Stimulated activated CD4-positive, alpha-beta T cell treated with anti-CD3 and anti-CD28 coated beads, Interleukin-15, amount 100 ng/mL, for 48 hours (primary cell): ENCODE measurements at regions not wholly inside any gene's neighbourhood (a gene's known extent, or its start where the extent isn't known, plus 50 kb on each side); places are given as distances from the start of the nearest gene placed in this dataset.

ENCODE experiments used
- DNase-seq, 2 donors: peaks; one replicate each; pipeline ENCODE4 v3.0.0-alpha.2; 2020; ENCODE audit warnings: low read depth in 2 of 2

DNA sequence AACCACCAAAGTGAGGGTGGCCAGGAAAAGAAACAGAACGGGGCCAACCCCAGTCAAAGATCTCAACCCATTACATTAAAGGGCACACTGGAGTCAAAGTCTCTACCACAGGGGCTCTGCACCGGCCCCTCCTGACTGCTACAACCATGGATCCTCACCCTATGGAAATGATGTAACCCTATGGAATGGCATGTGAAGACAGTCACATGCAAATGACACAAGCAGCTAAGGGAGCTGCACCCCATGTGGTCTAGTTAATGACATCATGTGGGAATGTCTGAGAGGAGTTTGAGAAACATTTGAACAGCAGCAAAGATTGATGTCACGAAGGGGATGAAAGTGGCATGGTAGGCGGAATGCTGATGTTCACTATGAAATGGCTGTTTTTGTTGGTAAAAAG lies 298.2 kb upstream of the SLCO3A1 start:
- no peak for DNase-seq

DNA sequence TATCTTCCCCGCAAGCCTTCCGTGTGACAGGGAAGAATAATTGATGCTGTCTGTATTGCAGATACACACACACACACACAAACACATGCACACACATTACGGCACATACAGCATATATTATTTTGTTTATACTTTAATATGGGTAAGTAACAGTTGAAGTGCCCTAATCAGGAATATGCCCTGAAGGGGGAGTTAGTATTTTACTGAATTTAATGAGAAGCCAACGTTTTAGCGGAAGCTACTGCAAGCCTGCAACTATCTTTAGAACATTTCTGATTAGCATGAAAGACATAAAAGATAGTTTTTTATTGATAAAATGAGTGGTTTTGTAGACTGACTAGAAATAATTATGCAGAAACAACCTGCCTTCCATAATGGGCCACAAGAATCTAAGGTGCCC lies 296.6 kb upstream of the SLCO3A1 start:
- DNase-seq = no peak

DNA sequence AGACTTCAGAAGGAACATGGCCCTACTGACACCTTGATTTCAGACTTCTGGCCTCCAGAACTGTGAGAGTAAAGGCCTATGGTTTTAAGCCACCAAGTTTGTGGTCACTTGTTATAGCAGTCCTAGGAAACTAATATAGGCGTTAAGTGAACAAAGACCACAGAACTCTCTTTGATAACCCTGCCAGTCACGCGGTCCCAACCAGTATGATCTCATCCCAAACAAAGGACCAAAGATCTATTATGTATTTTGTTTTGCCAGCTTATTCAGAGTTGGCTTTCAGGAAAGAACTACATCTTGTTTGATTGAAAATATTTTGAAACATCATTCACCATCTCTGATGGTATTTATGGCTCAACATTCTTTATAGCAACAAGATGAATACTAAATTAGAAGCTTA lies 294.4 kb upstream of the SLCO3A1 start:
- DNase-seq = no peak

DNA sequence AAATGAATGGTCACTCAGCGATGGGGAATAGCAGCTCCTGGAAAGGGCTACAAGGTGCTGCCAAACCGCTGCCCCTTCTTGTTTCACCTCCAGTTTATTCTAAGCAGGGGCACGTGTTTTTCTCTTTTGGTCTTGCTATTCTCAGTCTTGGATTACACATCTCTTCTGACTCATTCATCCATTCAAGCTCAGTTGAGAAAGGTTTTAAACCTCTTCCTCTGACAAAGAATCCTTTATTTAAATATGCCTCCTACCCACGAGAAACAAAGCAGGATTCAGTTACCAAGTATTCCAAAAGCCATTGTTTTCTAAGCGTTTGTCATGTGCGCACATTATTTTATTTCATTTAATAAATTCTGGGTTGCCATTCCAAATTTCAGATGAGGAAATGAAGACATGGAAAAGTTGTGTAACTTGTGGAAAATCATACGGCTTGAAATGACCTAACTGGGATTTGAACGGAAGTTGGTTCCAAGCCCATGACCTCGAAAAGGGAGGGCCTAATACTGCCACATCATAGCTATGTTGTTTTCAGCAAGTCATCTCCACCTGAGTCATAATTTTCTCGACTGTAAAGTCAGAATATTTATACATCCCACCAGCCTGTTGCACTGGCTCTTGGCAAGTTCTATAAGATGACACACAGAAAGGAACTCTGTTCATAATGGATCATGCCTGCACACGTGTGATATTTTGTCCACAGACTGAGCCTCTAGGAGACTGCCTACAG lies 292.0 kb upstream of the SLCO3A1 start:
- no peak for DNase-seq

DNA sequence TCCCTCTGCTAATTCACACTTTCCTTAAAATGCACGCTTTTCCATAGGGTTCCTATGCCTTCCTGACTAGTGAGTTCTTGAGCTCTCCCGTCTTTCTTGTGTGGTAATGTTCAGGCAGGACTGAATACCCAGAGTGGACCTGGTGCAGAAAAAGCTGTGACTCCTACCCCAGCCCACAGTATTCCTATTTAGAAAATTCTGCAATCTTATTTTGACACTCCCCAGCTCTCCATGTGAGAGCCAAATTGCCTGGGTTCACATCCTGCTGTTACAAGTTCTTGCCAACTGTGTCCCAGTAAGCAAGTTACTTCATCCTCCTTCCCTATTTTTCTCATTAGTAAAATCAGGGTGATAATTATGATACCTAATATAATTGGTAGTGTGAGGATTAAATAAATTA lies 290.8 kb upstream of the SLCO3A1 start:
- DNase-seq = no peak

DNA sequence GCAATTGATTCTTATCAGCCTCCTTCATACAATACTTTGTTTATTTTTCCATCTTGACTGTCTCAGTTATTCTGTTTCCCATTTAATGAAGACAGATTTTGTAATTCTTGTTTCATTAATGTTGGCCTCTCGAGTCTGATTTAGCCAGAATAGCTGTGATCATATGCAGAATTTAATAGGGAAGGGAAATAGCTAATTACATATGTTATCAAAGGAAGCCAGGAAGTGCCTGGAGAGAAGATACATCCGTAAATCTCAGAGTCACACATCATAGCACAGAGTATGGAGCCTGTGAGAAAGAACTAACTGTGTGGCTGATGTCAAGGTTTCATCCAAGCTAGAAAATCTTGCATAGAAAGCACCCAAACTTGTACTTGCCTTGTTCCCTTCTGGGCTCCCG lies 288.9 kb upstream of the SLCO3A1 start:
- DNase-seq = no peak

DNA sequence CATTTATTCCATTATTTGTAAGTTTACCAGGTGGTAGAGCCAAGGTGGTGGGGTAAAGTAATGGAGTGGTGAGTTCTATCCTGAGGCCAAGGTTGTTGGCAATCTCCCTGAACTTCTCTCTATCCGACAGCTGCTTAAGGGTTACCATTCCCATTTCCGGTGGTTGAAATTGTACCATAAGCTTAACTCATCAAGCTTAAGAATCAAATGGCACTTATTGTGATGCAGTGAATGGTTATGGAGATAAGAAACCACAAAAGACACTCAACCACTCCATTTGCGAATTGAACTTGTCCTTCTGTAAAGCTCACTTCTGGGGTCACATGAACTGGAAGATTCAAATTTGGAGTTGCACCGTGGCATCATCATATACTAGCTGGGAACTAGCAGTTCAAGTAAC lies 287.4 kb upstream of the SLCO3A1 start:
- DNase-seq = no peak

DNA sequence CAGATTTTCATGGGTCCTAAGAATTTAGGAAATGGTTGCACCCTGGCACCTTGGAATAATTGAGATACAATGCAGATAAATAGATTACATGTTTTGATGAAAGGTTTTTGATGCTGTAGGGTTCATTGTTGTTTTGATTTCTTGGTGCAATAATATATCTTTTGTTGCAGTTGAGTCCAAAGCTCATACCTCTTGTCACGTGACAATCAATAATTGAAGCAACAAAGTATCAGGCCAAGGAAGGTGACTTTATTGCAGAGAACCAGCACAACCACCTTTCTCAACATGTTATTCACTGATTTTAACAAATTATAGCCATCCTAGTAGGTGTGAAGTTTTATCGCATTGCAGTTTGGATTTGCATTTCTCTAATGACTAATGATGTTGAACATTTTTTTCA lies 285.5 kb upstream of the SLCO3A1 start:
- DNase-seq = no peak

DNA sequence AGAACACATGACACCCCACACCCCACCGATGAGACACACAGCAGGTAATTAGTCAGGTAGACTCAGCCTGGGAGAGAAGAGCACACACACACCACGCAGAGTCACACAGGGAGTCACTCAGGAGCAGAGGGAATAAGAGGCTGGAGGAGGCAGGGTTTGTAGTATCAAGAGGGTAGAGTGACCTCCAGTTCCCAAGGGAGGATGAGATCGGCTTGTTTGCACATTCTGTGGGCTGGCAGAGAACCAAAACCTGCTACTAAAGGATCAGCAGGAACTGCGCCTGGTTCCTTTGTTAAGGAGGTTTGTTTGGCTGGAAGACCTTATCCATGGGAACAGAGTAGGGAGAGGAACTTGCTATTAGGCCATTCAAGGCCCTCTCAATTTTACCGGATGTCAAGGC lies 281.4 kb upstream of the SLCO3A1 start:
- no peak for DNase-seq

DNA sequence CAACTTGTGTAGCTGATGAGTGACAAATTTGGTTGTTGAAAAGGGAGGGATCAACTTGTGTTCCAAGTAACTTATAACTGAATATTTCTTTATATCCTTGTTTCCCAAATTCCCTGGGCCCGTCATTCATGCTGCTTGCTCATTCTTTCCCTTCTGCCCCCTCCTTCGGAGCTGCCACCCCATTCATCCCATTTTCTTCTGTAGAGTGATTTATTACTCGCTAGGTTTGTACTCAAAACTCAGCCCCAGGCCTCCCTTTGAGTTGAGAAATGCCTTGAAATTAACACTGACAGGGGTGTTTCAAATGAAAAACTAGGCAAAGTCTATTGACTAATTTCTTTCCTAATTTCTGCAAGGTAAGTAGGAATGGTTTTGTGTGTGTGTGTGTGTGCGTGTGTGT lies 277.4 kb upstream of the SLCO3A1 start:
- no peak for DNase-seq

DNA sequence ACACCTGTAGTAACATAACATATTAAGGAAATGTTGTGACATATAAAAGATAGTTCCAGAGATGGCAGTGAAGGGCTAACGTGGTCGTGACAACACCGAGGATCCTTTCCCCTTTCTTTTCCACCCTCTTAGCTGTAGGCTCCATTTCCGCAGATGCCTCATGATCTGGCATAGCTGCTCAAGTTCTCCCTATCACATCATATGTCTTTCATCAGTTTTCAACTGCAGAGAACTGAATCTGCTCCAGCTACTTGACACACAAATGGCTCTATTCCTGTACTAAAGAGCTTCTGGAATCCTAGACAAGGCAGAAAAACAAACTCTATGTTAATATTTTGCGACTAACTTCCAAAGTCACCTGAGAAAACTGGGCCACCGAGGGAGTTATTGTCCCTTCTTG lies 275.0 kb upstream of the SLCO3A1 start:
- DNase-seq = no peak

DNA sequence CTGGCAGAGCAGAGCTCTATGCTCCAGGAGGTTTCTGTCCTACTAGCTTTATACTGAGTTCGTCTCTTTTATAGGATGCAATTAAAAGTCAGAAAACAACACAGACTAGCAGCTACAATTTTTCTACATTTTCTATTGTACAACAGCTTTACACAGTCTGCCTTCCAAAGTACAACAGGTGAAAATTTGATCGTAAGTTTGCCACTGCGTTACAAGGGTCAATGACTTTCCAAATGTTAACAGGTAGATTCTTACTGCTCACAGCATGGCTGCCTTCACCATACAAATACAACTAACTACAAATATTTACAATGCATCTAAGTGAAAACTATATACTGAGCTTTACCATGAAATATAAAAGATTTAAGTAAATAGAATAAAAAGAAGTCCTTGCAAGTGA lies 268.6 kb upstream of the SLCO3A1 start:
- DNase-seq = no peak

DNA sequence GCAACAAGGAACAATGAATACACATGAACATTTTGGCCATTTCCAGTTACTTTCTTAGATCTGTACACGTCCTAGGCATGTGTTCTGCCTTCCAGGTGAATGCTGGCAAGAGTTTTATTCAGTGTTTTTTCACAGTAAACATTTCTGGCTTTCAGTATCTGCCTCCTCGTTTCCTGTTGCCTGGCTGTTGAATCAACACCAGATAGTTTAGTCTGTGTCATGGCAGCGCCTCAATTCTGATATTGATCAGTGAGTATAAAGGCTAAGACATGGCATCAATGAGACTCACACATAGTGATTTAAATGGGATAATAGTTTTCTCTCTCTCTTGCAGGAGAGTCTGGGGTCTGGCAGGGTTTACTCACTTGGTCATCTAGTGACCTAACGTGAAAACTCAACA lies 266.9 kb upstream of the SLCO3A1 start:
- DNase-seq = no peak

DNA sequence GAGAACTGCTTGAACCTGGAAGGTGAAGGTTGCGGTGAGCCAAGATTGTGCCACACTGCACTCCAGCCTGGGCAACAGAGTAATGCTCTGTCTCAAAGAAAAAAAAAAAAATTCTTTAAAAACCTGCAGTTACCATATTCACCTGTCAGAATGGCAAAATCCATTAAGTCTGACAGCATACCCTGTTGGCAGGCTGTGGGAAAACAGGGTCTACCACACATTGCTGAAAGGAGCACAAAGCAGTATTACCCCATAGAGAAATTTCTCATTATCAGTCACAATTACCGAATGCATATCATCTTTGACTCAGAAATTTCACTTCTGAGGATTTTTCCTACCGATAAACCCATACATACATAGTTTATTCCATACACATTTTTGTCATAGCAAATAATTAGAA lies 264.1 kb upstream of the SLCO3A1 start:
- peak in 1 of 2 donors; percentile 12 for DNase-seq

DNA sequence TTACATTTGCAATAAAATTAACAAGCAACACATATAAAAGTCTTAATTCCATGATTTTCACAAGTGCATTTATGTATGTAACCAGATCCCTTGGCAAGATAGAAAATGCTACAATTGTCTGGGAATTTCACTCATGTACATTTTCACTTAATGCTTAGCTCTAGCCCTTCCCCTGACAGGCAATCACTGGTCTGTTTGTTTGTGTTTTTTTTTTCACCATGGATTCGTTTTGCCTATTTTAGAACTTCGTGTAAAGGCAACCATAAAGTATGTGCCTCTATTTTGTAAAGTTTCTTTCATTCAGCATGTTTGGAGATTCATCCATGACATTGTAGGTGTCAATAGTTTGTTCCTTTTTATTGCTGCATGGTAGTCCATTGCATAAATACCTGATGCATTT lies 260.9 kb upstream of the SLCO3A1 start:
- no peak for DNase-seq

DNA sequence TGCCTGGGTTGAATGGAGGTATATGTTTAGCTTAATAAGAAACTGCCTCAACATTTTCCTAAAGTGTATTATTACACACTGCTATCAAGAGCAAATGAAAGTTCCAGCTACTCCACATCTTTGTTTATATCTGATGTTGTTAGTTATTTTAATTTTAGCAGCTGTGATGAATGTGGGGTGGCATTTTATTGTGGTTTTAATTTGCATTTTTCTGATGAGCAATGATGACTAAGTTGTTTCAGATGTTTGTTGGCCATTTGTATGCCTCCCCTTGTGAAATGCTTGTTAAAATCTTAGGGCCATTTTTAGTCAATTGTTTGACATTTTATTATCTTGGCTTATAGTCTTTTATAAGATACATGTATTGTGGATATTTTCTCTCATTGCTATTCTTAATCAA lies 260.4 kb upstream of the SLCO3A1 start:
- DNase-seq = no peak

DNA sequence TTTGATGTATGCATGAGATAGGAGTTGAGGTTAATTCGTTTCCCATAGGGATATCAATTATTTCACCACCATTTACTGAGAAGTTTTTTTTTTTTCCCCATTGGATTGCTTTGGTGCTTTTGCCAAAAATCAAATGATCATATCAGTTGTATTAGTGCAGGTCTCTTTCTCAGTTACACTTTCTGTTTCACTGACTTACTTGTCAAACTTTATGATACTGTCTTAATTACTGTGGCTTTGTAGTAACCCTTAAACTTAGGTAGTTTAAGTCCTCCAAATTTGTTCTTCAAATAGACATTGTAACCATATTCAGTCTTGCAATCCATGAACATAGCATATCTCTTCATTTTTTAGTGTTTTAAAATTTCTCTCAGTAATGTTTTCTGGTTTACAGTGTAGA lies 259.9 kb upstream of the SLCO3A1 start:
- DNase-seq = no peak

DNA sequence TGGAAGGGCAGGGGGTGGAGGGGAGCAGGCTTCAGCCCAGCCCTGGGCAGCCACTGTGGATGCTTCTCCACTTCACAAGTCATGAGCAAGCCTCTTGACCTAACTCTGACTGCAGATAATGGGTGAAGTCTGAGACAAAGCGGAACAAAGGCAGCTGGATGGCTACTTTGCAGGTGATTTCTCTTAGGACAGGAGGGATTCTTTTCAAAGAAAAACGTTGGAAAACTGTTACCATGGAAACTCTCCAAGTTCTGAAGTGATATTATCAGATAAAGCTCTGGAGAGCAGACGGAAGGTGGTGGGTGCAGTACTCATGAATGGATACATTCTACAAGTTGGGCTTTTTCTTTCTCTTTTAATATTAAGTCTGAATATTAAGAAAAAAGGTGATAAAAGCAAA lies 254.2 kb upstream of the SLCO3A1 start:
- no peak for DNase-seq

DNA sequence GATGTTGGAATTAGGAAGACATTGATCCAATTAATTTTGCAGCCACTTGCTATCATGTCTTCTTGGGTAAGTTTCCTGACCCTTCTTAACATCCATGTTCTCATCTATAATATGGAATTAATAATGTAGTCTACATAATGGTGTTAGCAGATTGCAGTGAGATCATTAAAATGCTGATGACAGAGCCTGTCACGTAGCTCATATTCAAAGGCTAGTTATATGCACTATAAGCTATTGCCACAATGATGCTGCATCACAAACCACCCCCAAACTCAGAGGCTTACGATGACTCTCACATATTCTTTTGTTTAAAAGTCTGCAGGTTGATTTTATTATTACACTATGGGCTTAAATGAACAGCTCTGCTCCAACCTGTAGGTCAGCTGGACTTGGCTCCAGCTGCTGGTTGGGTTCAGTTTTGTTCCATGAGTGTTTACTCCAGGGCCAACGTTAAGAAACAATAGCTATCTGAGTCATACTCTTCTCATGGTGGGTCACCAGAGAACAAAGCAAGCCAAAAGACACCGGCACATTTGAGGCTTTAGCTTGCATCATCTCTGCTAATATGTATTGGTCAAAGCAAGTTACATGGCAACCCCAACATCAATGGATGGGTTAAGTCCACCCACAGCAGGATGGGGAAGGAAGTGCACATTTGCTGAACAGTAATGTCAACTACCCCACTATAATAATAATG lies 250.0 kb upstream of the SLCO3A1 start:
- DNase-seq = no peak

DNA sequence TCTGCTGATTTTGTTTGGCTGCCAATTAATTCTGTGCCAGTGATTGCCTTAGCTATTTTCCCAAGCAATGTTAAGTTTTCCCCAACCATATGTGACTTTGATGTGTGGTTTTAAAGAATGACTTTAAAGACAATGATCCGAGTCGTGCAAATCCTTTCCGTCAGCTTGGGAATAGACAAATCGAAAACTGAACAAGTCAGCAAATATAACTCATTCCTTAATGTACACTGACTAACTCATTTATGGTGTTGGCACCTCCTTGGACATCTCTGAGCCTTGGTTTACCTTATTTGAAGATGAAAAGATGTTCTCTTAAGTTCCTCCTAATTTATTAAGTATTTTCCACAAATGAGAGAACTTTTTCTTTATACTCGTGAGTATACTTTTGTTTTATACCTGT lies 249.4 kb upstream of the SLCO3A1 start:
- no peak for DNase-seq

DNA sequence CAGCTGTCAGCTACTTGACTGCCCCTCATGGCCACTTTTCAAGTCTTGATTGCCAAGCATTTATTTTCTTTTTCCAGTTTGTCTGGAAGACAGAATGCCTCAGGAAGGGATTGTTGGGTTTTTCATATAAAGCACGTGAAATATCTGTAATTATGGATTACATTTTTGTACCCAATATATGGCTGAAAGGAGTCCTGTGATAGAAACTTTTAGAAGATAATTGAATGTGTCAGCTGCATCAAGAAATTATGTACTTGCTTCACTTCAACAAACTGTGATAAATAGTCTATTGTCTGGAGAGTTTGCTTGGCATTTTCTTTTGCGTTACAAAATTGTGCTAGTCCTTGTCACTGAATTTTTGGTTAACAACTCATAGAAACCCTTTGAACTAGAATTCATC lies 247.9 kb upstream of the SLCO3A1 start:
- DNase-seq = no peak

DNA sequence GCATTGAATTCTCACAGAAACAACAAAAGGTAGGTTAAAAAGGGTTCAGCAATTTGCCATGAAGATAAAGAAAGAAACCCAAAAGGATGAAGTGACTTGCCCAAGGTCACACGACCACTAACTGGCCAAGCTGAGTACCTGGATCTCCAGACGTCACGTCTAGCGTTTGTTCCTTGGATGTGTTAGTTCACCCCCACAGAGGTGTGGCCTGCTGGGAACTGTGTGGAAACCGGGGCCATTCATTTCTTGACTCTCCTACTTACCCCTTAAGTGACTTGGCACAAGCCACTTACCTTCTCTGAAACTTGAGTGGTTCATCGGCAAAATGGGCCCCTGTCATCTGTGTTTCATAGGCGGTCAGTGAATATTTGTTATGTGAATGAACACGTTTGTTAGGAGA lies 244.3 kb upstream of the SLCO3A1 start:
- no peak for DNase-seq

DNA sequence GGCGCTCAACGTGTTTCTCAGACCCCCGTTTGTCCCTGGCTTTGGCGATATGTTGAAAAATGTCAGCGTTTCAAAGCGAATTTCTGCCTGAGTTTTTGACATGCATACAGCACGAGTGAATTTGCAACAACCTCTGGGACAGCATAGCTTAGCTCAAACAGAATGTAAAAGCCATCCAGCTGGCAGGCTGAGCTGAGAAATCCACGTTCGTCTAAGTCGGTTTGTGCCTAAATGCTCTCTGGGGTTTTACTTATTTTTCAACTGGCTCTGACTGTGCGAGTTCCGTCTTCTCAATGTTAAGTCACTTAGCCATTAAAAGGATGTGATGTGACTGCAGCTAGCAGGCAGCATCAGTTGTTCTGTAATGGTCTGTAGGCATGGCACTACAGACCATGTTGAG lies 243.5 kb upstream of the SLCO3A1 start:
- DNase-seq = no peak
